ENCODE measurements at regions not wholly inside any gene's neighbourhood (a gene's known extent, or its start where the extent isn't known, plus 50 kb on each side); places are given as distances from the start of the nearest gene placed in this dataset.
"Not testable (repeated sequence)": the region's sequence is repeated elsewhere in the genome, so short reads cannot be mapped to it uniquely, and the experiment has no call there.

DNA sequence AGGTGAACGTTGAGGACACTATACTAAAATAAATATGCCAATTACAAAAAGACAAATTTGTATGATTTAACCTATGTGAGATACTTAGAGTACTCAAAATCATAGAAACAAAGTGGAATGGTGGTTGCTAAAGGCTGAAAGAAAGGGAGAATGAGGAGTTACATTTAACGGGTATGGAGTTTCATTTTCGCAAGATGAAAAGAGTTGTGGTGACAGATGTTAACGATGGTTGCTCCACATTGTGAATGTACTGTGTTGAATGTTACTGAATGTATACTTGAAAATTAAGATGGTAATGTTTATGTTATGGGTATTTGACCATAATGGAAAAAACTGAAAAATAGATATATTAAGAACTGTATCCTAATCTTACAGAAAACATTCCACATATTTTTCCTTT, 51.3 kb upstream of the MOCS2 start:
- FAIRE-seq, result no peak
- TF ChIP-seq POLR2A (IDR thresholded peaks at IDR 0.05; ENCODE audit: low read depth, low read length) (no peak), TAF1 (IDR thresholded peaks at IDR 0.05; ENCODE audit: borderline replicate concordance, low read depth, low read length) (no peak), POLR2AphosphoS5 (IDR thresholded peaks at IDR 0.05; ENCODE audit: low read depth, low read length) (no peak)
- DNase-seq (ENCODE audit: insufficient read length), result no peak

DNA sequence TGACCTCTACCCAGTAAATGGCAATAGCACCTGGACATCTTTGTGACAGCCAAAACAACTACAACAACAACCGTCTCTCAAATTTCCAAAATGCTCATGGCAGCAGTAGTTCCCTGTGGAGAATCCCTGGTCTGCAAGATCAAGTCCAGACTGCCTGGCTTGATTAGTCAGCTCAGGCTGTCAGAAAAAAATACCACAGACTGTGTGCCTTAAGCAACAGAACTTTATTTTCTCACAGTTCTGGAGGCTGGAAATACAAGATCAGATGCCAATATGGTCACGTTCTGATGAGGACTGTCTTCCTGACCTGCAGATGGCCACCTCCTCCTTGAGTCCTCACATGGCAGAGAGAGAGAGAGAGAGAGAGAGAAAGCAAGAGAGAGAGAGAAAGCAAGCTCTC, 52.3 kb upstream of the MOCS2 start:
- no peak for FAIRE-seq
- DNase-seq (ENCODE audit: insufficient read length), result no peak
- TF ChIP-seq TAF1 (IDR thresholded peaks at IDR 0.05; ENCODE audit: borderline replicate concordance, low read depth, low read length) (no peak), POLR2AphosphoS5 (IDR thresholded peaks at IDR 0.05; ENCODE audit: low read depth, low read length) (no peak), POLR2A (IDR thresholded peaks at IDR 0.05; ENCODE audit: low read depth, low read length) (no peak)

DNA sequence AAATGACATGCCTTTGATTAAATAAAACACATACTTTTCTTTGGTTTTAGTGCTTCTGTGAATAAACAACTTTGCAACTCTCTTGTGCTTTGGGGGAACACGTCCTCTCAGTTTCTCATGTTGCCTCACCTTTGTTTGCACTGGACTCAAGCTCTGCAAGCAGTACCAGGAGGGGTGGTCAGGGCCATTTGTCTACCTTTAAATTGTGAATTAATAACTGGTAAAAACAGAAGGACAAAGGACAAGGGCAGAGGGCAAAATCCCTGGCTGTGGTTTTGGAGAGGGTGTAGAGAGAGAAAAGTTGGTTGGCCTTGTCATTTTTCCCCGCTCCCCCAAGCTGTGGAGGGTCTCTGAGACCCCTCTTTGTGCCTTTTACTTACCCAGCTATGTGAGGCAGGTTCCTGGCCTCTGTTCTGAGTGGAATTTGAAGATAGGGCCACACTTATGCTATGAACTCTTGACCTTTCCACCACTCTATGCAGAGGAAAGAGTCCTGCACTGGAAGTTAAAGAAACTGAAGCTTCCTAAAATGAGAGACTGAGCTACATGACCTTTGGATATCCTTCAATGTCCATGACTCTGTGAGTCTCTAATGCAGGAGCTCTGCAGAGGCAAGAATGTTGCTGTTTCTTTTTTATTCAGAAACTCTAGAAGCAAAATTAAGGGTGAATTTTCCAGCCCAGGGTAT, 55.1 kb upstream of the MOCS2 start:
- no peak for TF ChIP-seq POLR2A (IDR thresholded peaks at IDR 0.05; ENCODE audit: low read depth, low read length)
- TF ChIP-seq TAF1 (IDR thresholded peaks at IDR 0.05; ENCODE audit: borderline replicate concordance, low read depth, low read length), result no peak
- TF ChIP-seq POLR2AphosphoS5 (IDR thresholded peaks at IDR 0.05; ENCODE audit: low read depth, low read length), result no peak
- DNase-seq (ENCODE audit: insufficient read length) (no peak), FAIRE-seq (no peak)

DNA sequence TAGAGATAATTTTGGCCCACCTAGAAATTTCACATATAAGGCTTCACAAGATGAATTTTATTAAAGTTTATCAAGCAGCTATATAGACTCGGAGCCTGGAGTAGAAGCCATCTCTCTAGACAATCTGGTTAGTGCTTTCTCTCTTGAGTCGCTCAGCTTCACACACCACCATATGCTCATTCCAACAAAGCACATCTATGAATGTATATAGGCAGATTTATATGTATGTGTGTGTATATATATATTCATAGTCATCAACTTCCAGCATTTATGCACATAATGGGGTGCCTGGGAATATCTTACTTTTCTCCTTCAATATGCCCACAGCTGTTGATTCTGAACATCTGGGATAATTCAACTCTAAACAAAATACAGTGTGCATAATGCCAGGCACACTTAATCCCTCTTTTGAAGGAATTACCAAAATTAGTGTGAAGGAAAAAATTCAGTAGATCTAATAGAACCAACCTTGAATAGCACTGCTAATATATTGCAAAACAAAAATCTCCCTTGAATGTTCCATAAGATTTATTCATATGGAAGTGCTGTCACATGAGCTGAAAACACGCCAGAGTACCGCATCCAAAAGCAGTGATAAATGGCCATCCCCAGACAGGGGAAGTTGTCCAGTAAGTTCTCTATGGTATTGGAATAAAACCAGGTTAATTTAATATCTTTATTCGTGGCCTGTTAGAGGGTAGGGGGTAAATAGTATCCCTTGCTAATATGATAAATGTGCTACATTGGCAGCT, 56.0 kb upstream of the MOCS2 start:
- FAIRE-seq (no peak), DNase-seq (ENCODE audit: insufficient read length) (no peak)
- TF ChIP-seq POLR2AphosphoS5 (IDR thresholded peaks at IDR 0.05; ENCODE audit: low read depth, low read length), result no peak
- TF ChIP-seq TAF1 (IDR thresholded peaks at IDR 0.05; ENCODE audit: borderline replicate concordance, low read depth, low read length), result no peak
- no peak for TF ChIP-seq POLR2A (IDR thresholded peaks at IDR 0.05; ENCODE audit: low read depth, low read length)

DNA sequence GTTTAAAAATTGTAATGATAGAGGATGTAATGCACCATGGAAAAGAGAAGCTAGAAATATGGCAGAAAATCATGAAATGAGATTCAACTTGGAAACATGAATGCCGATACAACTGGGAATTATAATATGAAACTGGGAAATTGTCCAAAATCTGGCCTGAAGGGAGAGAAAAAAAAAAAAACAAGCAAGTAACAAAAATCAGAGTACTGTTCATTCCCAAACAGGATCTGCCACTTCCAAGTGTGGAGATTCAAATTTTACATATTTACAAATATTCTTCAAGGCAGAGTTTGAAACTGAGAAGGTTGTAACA, 56.6 kb upstream of the MOCS2 start:
- TF ChIP-seq POLR2AphosphoS5 (IDR thresholded peaks at IDR 0.05; ENCODE audit: low read depth, low read length) (no peak), TAF1 (IDR thresholded peaks at IDR 0.05; ENCODE audit: borderline replicate concordance, low read depth, low read length) (no peak), POLR2A (IDR thresholded peaks at IDR 0.05; ENCODE audit: low read depth, low read length) (no peak)
- no peak for DNase-seq (ENCODE audit: insufficient read length)
- no peak for FAIRE-seq

DNA sequence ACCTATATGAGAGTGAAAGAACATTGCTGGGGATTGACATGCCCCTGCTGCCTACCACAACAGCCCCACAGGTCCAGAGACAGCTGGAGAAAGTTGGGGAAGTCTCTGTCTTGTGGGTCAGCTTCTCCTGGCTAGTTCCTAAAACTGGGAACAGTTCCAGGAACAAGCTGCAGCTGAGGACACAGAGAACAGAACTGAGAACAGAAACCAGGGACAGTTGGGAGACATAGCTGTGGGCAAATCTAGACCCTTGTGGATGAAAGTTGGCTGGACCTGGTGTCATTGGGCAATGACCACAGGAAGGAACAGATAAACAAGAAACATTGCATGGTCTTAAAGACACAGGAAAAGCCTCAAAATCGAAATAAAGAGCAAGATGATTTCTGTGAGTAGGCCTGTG, 58.3 kb upstream of the MOCS2 start:
- no peak for FAIRE-seq
- no peak for DNase-seq (ENCODE audit: insufficient read length)
- TF ChIP-seq POLR2A (IDR thresholded peaks at IDR 0.05; ENCODE audit: low read depth, low read length) (no peak), POLR2AphosphoS5 (IDR thresholded peaks at IDR 0.05; ENCODE audit: low read depth, low read length) (no peak), TAF1 (IDR thresholded peaks at IDR 0.05; ENCODE audit: borderline replicate concordance, low read depth, low read length) (no peak)

DNA sequence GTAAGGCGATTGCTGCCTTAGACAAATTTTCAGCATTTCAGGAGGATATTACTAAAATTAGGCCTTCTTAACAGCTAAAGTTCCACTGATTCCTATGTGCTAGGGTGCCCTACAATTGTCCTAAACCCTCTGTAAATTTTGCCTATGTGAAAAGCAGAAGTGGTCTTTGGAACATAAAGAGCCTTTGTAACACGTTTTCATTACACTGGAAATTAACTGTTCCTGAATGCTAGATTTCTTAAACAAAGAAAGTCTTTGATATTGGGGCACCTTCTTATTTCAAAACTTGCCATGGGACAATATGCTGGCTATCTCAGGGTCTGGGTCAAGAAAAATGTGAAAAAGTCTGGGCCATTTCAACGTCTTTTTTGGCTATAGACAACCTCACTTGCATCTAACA, 60.4 kb upstream of the MOCS2 start:
- FAIRE-seq (no peak), DNase-seq (ENCODE audit: insufficient read length) (no peak)
- TF ChIP-seq TAF1 (IDR thresholded peaks at IDR 0.05; ENCODE audit: borderline replicate concordance, low read depth, low read length) (no peak), POLR2A (IDR thresholded peaks at IDR 0.05; ENCODE audit: low read depth, low read length) (no peak), POLR2AphosphoS5 (IDR thresholded peaks at IDR 0.05; ENCODE audit: low read depth, low read length) (no peak)

DNA sequence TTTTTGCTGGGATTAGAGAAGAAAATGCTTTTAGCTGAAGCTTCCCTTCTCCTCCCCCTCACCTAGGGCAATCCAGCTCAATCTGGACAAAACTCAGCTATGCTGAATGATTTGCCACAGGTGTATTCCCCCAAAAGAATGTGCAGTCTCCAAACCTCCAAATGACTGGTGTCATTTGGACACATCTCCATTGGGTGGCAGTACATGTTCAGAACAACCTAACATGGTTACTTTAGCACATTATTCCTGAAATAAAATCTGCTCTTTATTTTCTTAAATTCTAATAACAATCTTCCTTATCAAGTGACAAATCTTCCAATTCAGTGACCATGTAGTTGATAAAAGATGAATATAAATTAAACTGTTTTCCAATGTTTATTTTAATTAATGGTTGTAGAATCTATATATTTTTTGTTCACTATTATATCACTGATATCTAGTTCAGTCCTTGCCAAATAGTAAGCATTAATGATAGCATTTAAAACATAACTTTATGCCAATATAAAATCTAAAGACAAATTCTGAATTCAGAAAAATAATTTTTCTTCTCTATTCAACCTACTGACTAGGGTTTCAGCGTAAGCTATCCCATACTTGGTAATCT, 61.3 kb upstream of the MOCS2 start:
- DNase-seq (ENCODE audit: insufficient read length), result no peak
- TF ChIP-seq POLR2AphosphoS5 (IDR thresholded peaks at IDR 0.05; ENCODE audit: low read depth, low read length), result no peak
- TF ChIP-seq TAF1 (IDR thresholded peaks at IDR 0.05; ENCODE audit: borderline replicate concordance, low read depth, low read length), result no peak
- no peak for TF ChIP-seq POLR2A (IDR thresholded peaks at IDR 0.05; ENCODE audit: low read depth, low read length)
- FAIRE-seq, result peak; percentile 50

DNA sequence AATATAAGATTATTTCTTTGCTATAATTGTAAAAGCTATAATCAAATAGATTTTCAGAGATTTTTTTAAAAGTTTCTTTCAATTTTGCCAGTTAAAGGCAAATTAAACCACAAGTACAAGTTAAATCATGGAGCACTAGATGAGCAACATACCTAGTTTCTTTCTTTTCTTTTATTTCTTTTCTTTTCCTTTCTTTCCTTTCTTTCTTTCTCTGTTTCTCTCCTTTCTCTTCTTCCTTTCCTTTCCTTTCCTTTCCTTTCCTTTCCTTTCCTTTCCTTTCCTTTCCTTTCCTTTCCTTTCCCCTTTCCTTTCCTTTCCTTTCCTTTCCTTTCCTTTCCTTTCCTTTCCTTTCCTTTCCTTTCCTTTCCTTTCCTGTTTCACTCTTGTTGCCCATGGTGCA, 62.5 kb upstream of the MOCS2 start:
- DNase-seq (ENCODE audit: insufficient read length), result not testable (repeated sequence)

DNA sequence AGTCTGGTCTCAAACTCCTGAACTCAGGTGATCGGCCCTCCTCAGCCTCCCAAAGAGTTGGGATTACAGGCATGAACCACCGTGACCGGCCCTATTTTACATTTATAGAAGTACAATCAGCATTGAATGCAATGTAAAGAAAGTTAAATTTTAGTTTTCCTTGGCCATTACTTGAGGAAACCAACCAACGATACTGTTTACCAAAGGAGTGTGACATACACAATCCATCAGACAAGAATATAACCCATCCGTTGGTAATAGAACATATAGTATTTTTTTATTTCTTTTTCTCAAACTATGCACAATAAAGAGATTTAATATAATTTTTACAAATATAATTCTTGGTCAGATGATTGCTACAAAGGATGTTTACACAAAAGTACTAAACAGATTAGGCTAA, 63.1 kb upstream of the MOCS2 start:
- FAIRE-seq, result no peak
- TF ChIP-seq POLR2A (IDR thresholded peaks at IDR 0.05; ENCODE audit: low read depth, low read length) (no peak), TAF1 (IDR thresholded peaks at IDR 0.05; ENCODE audit: borderline replicate concordance, low read depth, low read length) (no peak), POLR2AphosphoS5 (IDR thresholded peaks at IDR 0.05; ENCODE audit: low read depth, low read length) (no peak)
- no peak for DNase-seq (ENCODE audit: insufficient read length)

More for the DNA sequence above, 62.5 kb upstream of the MOCS2 start:
- FAIRE-seq, result not testable (repeated sequence)

DNA sequence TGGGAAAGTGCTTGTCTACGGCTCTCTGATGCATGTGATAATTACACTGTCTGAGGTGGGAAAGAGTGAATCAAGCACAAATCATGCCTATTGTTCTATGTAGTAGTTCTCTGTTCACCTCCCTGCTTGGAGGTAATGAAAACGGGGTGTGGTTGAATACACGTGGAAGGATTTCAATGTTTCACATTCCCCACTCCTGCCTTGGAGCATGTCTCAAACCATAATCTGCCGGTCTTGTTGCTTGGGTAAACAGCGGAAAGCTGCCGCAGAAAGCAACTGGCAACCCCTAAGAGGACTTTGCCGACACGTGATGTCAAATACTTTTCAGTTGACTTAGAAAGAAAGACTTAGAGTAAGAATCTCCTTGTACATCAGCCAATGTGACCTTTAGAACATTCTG, 63.5 kb upstream of the MOCS2 start:
- no peak for FAIRE-seq
- DNase-seq (ENCODE audit: insufficient read length), result no peak
- TF ChIP-seq POLR2AphosphoS5 (IDR thresholded peaks at IDR 0.05; ENCODE audit: low read depth, low read length) (no peak), POLR2A (IDR thresholded peaks at IDR 0.05; ENCODE audit: low read depth, low read length) (no peak), TAF1 (IDR thresholded peaks at IDR 0.05; ENCODE audit: borderline replicate concordance, low read depth, low read length) (no peak)

DNA sequence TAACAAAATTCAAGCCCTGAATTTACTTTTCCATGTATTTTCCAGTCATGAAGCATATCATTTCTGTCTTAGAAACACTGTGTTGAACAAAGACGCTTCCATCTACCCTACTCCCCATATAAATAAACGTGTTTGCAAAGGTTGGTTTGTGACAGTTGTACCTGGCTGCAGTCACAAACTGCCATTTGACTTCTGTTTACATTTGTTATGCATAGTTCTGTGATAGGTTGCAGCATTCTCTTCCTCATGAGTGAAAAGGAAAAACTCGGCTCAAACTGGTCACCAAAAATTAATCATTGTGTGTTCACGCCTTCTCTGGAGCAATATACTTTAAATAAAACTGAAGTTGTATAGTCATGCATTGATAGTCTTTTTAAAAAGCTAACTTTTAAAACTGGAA, 69.3 kb upstream of the MOCS2 start:
- no peak for FAIRE-seq
- DNase-seq (ENCODE audit: insufficient read length), result no peak
- no peak for TF ChIP-seq TAF1 (IDR thresholded peaks at IDR 0.05; ENCODE audit: borderline replicate concordance, low read depth, low read length)
- TF ChIP-seq POLR2AphosphoS5 (IDR thresholded peaks at IDR 0.05; ENCODE audit: low read depth, low read length), result no peak
- no peak for TF ChIP-seq POLR2A (IDR thresholded peaks at IDR 0.05; ENCODE audit: low read depth, low read length)
